ENCODE measurements at regions not wholly inside any gene's neighbourhood (a gene's known extent, or its start where the extent isn't known, plus 50 kb on each side); places are given as distances from the start of the nearest gene placed in this dataset.

- Histone ChIP-seq H3K27ac (no peak overlapping the region), H3K4me1 (no peaks in the 10 kb centered on the region), H3K36me3 (no peaks in the 10 kb centered on the region), H3K27me3 (no peaks in the 10 kb centered on the region), H3K9me3 (no peaks in the 10 kb centered on the region), H3K4me3 (no peak overlapping the region)
- TF ChIP-seq EP300 (IDR thresholded peaks at IDR 0.05) = no peak
- TF ChIP-seq POLR2A (IDR thresholded peaks at IDR 0.05) = no peak
- TF ChIP-seq POLR2AphosphoS5 (IDR thresholded peaks at IDR 0.05) = no peak
- TF ChIP-seq CTCF (IDR thresholded peaks at IDR 0.05) = no peak
- intact Hi-C loops (cut with DNase I) = no loop called here
- no peak for DNase-seq
- WGBS, 2 donors = 91 to 94% methylated on average over 4 of the region's 4 CpGs
Measured at GRCh38 chr10:107718864-107719263, 554.4 kb upstream of the SORCS1 start.

GRCh38 chr10:107717046-107717445 is 552.5 kb upstream of the SORCS1 start:
- H3K9me3 ChIP-seq = no peaks in the 10 kb centered on the region
- no peak for DNase-seq
- H3K27ac ChIP-seq = no peak overlapping the region
- H3K4me1 ChIP-seq = no peaks in the 10 kb centered on the region
- intact Hi-C loops (cut with DNase I) = no loop called here
- no peak overlapping the region for H3K4me3 ChIP-seq
- no peak for TF ChIP-seq POLR2A (IDR thresholded peaks at IDR 0.05)
- no peak for TF ChIP-seq CTCF (IDR thresholded peaks at IDR 0.05)
- TF ChIP-seq POLR2AphosphoS5 (IDR thresholded peaks at IDR 0.05) = no peak
- no peak for TF ChIP-seq EP300 (IDR thresholded peaks at IDR 0.05)
- WGBS, 2 donors = 93 to 95% methylated on average over 2 of the region's 2 CpGs
- no peaks in the 10 kb centered on the region for H3K36me3 ChIP-seq
- H3K27me3 ChIP-seq = no peaks in the 10 kb centered on the region

- H3K27ac ChIP-seq = no peak overlapping the region
- WGBS, 2 donors = 84 to 86% methylated on average over 3 of the region's 3 CpGs
- TF ChIP-seq POLR2A (IDR thresholded peaks at IDR 0.05) = no peak
- no peak for TF ChIP-seq CTCF (IDR thresholded peaks at IDR 0.05)
- no peak for TF ChIP-seq POLR2AphosphoS5 (IDR thresholded peaks at IDR 0.05)
- TF ChIP-seq EP300 (IDR thresholded peaks at IDR 0.05) = no peak
- H3K4me1 ChIP-seq = no peaks in the 10 kb centered on the region
- no peaks in the 10 kb centered on the region for H3K27me3 ChIP-seq
- DNase-seq = no peak
- intact Hi-C loops (cut with DNase I) = no loop called here
- no peaks in the 10 kb centered on the region for H3K9me3 ChIP-seq
- no peak overlapping the region for H3K4me3 ChIP-seq
- H3K36me3 ChIP-seq = no peaks in the 10 kb centered on the region
Measured at GRCh38 chr10:107715565-107715964, 551.1 kb upstream of the SORCS1 start.

- Histone ChIP-seq H3K4me3 (no peak overlapping the region), H3K9me3 (no peaks in the 10 kb centered on the region), H3K36me3 (no peaks in the 10 kb centered on the region), H3K27me3 (no peaks in the 10 kb centered on the region), H3K4me1 (no peaks in the 10 kb centered on the region), H3K27ac (no peak overlapping the region)
- no peak for DNase-seq
- no peak for TF ChIP-seq POLR2AphosphoS5 (IDR thresholded peaks at IDR 0.05)
- TF ChIP-seq CTCF (IDR thresholded peaks at IDR 0.05) = no peak
- TF ChIP-seq EP300 (IDR thresholded peaks at IDR 0.05) = no peak
- TF ChIP-seq POLR2A (IDR thresholded peaks at IDR 0.05) = no peak
- intact Hi-C loops (cut with DNase I) = no loop called here
- WGBS, 2 donors = 91 to 93% methylated on average over 1 of the region's 1 CpG
Measured at GRCh38 chr10:107708981-107709380, 544.5 kb upstream of the SORCS1 start.

- Histone ChIP-seq H3K4me1 (no peaks in the 10 kb centered on the region), H3K9me3 (no peaks in the 10 kb centered on the region), H3K27me3 (no peaks in the 10 kb centered on the region), H3K27ac (no peak overlapping the region), H3K4me3 (no peak overlapping the region), H3K36me3 (no peaks in the 10 kb centered on the region)
- WGBS, 2 donors = 93% methylated on average over 1 of the region's 1 CpG
- intact Hi-C loops (cut with DNase I) = no loop called here
- DNase-seq = no peak
- TF ChIP-seq POLR2AphosphoS5 (IDR thresholded peaks at IDR 0.05) (no peak), EP300 (IDR thresholded peaks at IDR 0.05) (no peak), POLR2A (IDR thresholded peaks at IDR 0.05) (no peak), CTCF (IDR thresholded peaks at IDR 0.05) (no peak)
Measured at GRCh38 chr10:107706096-107706725, 541.7 kb upstream of the SORCS1 start.
